Stimulated activated naive CD4-positive, alpha-beta T cell (primary cell): ENCODE measurements at regions not wholly inside any gene's neighbourhood (a gene's known extent, or its start where the extent isn't known, plus 50 kb on each side); places are given as distances from the start of the nearest gene placed in this dataset.
"Not testable (repeated sequence)": the region's sequence is repeated elsewhere in the genome, so short reads cannot be mapped to it uniquely, and the experiment has no call there.

Source experiments
- DNase-seq, 6 experiments: peaks; one replicate each; lab custom pipeline; 2025; lab: John Stamatoyannopoulos, UW

DNA sequence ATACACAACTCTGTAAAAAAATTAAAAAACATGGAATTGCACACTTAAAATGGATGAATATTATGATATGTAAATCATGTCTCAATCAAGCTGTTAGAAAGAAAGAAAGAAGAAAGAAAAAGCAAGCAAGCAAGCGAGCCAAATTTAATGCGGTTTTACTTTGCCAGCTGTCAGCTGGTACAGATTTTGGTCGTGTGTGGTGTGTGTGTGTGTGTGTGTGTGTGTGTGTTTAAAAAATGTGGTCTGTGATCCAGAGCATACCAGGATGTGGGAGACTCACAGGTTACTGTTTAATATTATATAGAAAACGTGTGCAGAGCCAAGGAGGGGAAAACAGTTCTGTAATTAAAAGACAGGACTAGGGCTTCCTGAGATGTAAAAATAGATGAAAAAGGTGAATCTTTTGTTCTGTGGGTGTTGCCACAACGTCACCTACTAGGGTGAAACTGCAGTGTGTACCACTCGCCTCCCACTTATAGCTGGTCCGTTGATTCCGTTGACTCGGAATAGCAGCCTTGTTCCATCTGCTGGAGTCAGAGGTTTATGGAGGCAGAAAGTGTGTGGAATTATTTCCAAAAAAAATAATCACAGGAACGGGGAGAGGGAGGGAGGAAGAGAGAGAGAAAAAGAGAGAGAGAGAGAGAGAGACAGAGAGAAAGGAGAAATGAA lies 197.7 kb downstream of the BCAS1 start:
- DNase-seq, result peak in 5 of 6 experiments; percentile 24 to 81 (median 68)

GRCh38 chr20:53872081-53872541 lies 198.3 kb downstream of the BCAS1 start:
- DNase-seq, result peak in 3 of 6 experiments; percentile 67 to 81 (median 73)

GRCh38 chr20:53871541-53871940 lies 198.9 kb downstream of the BCAS1 start:
- DNase-seq, result peak in 1 of 6 experiments; percentile 31

DNA sequence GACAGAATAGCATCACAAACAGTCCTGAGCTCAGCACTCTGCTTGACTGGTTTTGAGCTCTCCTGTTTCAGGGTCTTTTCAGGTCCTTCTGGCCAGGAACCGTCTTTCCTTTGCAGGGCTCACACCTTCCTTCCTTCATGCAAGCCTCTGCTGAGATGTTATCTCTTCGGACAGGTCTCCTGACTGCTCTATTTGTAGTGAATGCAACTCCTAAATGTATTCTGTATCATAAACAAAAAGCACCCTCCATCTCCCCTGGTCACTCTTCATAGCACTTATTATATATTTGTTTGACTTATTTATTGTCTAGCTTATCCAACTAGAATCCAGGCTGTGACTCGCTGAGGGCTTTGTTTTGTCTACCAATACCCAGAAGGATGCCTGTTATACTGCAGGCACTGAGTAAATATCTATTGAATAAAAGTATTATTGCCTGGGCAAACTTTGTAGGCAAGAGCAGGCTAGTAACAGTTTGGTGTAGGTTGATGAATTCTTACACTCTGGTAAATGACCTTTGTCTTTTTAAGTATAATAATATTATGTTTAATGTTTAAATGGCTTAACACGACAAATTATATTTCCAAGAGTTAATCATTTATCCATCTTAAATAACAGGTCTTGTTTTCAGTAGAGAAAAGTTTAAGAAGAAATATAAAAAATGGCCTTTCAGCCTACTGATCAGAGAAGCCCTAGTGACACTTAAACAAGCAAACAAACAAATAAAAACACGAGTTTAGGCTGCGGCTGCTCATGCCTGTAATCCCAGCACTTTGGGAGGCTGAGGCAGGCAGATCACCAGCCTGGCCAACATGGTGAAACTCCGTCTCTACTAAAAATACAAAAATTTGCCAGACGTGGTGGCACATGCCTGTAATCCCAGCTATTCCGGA lies 199.7 kb downstream of the BCAS1 start:
- no peak for DNase-seq

DNA sequence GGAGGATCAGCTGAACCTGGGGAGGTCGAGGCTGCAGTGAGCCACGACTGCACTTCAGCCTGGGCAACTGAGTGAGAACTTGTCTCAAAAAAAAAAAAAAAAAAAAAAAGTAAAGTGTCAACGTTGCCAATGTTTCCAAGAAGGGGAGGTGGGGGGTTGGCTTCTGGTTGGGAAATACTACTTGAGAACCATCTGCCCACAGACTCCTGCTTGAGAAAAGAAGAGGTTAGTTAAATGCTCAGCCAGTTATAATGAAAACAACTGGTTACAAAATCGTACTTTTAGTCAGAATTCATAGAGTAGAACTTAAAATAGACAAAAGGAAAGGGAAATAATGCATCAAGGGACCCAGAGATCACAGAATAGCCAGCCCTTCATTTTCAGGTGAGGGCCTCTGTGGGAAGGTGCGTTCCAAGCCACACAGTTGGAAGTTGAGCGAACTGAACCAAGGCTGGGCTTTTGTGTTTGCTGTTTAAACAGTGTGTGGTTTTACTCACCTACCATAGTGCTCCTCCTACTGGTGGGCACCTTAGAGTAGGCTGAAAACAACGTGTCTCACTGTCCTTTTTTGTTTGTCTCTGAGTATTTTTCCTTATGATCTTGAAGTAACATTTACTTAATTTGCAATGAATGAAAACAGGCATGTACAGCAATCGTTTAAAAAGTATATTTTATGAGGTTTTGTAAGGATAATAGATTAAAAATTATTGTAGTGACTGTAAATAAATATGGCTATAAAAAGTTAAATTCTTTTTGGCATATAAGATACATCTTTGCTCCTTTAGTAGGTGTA lies 200.7 kb downstream of the BCAS1 start:
- DNase-seq, result peak; percentile 27 to 77 (median 60)

- no peak for DNase-seq
Observed at GRCh38 chr20:53867741-53868351, 202.5 kb downstream of the BCAS1 start.

DNA sequence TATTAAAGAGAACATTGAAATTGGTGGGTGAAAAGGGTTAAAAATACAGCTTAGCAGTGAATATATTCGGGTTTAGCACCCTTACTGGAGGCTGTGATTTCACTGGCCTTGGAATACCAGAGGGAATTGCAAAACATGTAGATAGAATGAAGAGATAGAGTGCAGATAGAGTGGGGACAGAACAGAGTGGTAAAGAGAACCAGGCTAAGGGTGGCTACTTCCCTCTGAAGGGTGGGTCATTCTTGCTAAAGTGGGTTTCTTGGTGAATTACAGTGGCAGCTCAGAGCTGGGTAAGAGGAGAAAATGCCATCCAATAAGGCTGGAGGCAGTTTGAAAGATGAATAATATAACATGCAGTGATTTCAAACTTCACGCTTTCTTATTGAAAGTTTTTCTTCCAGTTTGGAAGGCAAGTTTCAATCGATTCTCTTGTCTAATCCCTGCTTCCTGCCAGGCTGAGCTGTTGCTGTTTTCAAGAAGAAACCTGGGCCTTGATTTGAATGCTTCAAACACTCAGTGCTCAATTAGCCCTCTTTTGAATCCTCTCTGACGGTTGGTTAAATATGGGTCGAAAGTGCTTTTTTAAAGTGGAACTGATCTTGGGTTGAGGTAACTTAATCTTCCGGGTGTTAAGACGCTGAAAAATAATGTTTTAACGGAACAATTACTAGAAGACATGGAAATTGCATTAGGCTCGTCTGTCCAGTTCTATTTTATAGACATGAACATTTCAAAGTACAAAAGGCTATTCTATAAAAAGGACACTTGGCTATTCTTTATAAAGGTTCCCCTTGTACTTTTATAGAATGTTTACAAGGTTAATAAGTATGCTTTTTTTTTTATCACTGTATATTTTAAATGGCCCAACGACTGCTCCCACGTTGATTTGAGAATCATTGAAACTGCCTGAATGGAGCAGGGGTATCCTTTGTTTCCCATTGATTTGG lies 203.3 kb downstream of the BCAS1 start:
- peak in 3 of 6 experiments; percentile 31 to 52 (median 35) for DNase-seq

DNA sequence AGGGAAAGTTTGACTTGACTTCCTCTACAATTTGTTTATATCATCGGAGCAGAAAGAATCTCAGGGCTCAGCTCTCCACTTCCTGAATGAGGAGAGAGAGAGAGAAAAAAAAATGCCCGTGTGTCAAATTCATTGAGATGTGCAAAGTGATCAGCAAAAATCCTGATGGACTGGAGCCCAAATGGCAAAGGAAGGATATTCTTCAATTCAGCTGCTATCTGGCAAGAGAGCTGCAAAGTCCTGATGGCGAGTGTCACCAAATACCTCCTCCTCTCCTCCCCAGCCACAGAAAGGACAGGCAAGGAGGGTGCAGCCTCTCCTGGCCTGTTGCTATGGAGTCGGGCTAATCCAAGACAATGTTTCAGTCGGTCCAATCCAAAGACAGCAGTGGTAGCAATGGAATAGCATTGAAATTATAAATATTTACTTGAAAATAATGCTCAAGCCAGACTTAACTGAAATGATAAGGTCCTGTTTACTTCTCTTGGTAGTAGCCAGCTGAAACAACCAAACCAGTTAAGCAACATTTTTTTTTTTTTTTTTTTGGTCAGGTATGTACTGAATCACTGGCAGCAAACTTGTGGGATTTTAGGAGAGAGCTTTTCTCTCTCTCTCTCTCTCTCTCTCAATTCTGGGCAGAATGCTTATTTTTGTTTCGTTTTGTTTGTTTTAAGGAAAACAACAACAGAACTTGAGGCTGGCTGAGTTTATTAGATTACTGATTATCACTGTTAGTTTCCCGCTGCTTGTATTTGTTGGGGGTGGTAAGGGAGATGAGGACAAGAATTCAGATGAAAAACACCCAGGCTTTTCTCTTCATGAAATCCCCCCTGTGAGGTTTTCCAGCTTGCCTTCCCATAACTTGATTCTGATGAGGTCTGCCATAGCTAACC lies 204.2 kb downstream of the BCAS1 start:
- DNase-seq, result peak in 2 of 6 experiments; percentile 5 to 15

DNA sequence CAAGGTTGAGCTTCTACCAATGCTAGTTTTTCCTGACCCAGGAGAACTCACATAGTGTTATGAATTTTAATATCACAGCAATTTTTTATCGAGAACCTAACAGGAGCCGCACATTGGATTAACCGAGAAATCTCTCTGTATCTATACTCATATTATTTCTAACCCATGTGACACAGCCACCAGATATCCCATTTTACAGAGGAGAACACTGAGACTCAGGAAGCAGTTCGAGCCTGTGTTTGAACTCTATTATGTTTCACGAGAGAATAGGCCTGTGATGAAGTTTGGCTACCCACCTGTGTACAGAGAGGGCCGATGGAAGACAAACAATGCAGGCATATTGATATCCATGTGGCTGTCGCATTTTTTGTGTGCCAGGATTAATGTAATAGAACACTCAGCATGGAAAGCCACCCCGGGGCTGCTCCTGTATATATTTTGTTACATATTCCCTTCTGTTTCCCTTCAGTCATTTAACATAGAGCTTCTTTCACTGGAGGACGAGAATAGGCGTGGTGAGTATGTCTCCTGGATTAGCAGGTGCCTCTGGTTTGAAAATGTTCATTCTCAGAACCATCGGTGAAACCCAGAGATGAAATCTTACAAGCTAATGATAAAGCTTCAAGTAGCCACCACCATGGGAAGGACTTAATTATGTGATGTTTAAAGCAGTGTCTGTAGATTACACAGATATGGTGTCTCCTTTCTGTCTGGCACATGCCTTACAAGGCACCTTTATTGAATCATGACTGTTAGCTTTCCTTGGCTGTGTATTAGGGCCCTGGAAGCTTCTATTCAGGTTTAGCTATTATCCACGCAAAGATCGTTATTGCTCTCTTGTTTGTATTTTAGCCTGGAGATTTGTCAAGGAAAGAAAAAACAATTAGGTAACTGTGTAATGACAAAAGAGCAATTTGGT lies 205.4 kb downstream of the BCAS1 start:
- DNase-seq, result not testable (repeated sequence)

DNA sequence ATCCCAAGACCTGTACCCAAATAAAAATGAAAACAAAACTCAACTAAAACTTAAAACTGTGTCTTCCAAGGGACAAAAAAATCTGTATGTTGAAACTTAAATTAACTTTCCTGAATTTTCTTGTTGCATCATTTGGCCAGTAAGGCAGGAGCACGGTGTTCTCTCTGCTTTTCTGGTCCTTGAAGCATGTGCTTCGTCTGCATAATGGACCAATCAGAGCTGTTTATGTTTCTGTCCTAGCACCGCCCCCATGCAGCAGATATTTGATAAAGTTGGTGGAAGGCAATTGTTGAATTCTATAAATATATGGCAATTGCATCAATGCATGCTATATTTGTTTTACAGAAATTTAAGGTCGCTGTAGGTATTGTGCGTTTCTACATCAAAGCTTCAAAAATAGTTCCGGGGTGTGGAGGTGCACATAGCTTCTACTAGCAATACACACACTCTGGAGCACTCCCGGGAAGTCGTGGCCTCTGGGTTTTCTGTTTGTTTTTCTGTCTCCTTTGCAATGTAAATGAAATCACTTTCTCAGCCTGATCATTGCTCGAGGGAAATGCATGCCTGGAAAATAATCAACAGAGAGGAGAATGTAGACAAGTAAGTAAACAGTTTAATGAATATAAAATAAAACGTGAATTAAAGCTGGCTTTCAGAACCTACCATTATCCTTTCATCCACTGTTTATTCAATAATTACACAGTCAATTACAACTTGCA lies 206.3 kb downstream of the BCAS1 start:
- DNase-seq, result not testable (repeated sequence)

- not testable (repeated sequence) for DNase-seq
Observed at GRCh38 chr20:53863535-53863922, 206.9 kb downstream of the BCAS1 start.

GRCh38 chr20:53863039-53863438 lies 207.4 kb downstream of the BCAS1 start:
- DNase-seq, result not testable (repeated sequence)

DNA sequence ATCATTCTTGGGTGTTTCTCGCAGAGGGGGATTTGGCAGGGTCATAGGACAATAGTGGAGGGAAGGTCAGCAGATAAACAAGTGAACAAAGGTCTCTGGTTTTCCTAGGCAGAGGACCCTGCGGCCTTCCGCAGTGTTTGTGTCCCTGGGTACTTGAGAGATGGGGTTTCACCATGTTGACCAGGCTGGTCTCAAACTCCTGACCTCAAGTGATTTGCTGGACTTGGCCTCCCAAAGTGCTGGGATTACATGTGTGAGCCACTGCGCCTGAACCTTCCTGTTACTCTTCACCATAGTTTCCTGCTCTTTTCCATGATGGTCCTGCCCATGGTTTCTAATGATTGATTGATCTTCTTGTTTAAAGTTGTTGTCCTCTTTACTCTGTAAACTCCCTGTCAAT lies 207.9 kb downstream of the BCAS1 start:
- not testable (repeated sequence) for DNase-seq

- not testable (repeated sequence) for DNase-seq
Observed at GRCh38 chr20:53862136-53862397, 208.3 kb downstream of the BCAS1 start.

DNA sequence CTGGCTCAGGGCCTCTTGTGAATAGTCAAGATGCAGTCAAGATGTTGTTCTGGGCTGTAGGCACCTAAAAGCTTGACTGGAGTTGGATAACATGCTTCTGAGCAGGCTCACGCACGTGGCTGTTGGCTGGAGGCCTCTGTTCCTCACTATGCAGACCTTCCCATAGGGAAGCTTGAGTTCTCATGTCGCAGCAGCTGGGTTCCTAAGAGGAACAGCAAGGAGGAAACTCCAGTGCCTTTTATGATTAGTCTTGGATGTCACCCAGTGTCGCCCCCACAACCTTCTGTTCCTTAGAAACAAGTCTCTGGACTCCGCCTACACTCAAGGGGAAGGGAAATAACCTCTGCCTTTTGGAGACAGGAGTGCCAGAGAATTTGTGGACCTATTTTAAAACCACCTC lies 210.7 kb downstream of the BCAS1 start:
- no peak for DNase-seq

DNA sequence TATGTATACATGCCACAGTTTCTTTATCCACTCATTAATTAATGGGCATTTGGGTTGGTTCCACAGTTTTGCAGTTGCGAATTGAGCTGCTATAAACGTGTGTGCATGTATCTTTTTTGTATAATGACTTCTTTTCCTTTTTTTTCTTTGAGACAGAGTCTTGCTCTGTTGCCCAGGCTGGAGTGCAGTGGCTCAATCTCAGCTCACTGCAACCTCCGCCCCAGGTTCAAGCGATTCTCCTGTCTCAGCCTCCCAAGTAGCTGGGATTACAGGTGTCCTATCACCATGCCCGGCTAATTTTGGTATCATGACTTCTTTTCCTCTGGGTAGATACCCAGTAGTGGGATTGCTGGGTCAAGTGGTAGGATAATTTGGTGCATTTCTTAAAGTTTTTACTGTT lies 211.4 kb downstream of the BCAS1 start:
- not testable (repeated sequence) for DNase-seq

- DNase-seq, result not testable (repeated sequence)
Observed at GRCh38 chr20:53858516-53858915, 211.9 kb downstream of the BCAS1 start.

DNA sequence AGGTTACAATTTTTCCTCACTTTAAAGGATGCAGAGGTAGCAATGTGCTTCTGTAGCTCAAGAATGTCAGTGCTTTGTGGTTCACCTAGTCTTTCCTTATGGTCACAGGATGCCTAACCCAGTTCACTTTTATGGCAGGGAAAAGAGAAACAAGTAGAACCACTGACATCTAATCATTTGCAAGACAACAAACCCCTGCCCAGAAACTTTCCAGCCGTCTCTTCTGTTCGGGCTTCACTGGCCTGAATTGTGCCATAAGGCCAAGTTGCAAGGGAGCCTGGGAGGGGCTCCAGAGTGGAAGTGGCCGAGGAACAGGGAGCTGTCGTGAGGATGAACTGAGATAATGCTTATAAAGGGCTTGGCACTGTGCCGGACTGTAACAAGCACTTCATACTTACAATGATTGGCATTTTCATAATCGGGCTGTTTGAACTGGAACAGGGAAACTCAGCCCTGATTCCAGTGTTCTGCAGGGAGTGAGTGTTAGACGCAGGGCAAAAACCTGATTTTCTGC lies 212.6 kb downstream of the BCAS1 start:
- DNase-seq, result no peak
